LNCAP (cell line): ENCODE measurements at regions not wholly inside any gene's neighbourhood (a gene's known extent, or its start where the extent isn't known, plus 50 kb on each side); places are given as distances from the start of the nearest gene placed in this dataset.

Experiments
- CTCF ChIP-seq: fragments of 450-650 bp; IDR thresholded peaks from 2 replicates; pipeline ENCODE4 v1.5.1; 2017; ENCODE audit warnings: mild to moderate bottlenecking

GRCh38 chr3:68234076-68234780, 579.8 kb upstream of the SUCLG2 start:
- TF ChIP-seq CTCF, result no peak

- no peak for TF ChIP-seq CTCF
Measured at GRCh38 chr3:68228856-68229255, 574.4 kb upstream of the SUCLG2 start.

- TF ChIP-seq CTCF, result no peak
Measured at GRCh38 chr3:68220832-68221231, 566.4 kb upstream of the SUCLG2 start.

GRCh38 chr3:68211637-68212036, 557.2 kb upstream of the SUCLG2 start:
- TF ChIP-seq CTCF, result no peak

GRCh38 chr3:68210635-68211034, 556.2 kb upstream of the SUCLG2 start:
- TF ChIP-seq CTCF, result no peak

GRCh38 chr3:68207327-68207726, 552.9 kb upstream of the SUCLG2 start:
- no peak for TF ChIP-seq CTCF

- TF ChIP-seq CTCF, result peak; percentile 27; the same call in 1 of the 2 replicates
Measured at GRCh38 chr3:68206524-68207117, 552.2 kb upstream of the SUCLG2 start.

- TF ChIP-seq CTCF, result no peak
Measured at GRCh38 chr3:68186733-68187132, 532.3 kb upstream of the SUCLG2 start.
